Right lobe of liver (tissue), 4 donors: ENCODE measurements at regions not wholly inside any gene's neighbourhood (a gene's known extent, or its start where the extent isn't known, plus 50 kb on each side); places are given as distances from the start of the nearest gene placed in this dataset.

Experiments used
- CTCF ChIP-seq, 4 donors: fragments of 200-600 bp in 3 of 4; fragments of 450-650 bp in 1 of 4; IDR thresholded peaks; one replicate each; pipeline versions ENCODE4 v1.5.1 to v1.8.0; 2016 to 2022; ENCODE audit warnings: antibody characterized with exemption in 4 of 4, mild to moderate bottlenecking in 2 of 4
- POLR2A ChIP-seq: fragments of 450-650 bp; IDR thresholded peaks from one replicate; pipeline ENCODE4 v1.6.1; 2017; ENCODE audit warnings: antibody characterized with exemption, mild to moderate bottlenecking
- donor health status: DM: no; HTN: no; CAD: no.
- donor health status: DM: no; HTN: no; CAD: no.
- donor health status: DM: no; HTN: yes; CAD: no.

GRCh38 chr13:110794209-110794608 is 80.7 kb downstream of the ING1 start:
- no peak for TF ChIP-seq CTCF (IDR thresholded peaks at IDR 0.05)
- TF ChIP-seq POLR2A: no peak
